PC-3 (cell line): ENCODE measurements at regions not wholly inside any gene's neighbourhood (a gene's known extent, or its start where the extent isn't known, plus 50 kb on each side); places are given as distances from the start of the nearest gene placed in this dataset.

ENCODE experiments used
- ATAC-seq: fragments of 200-7000 bp; cut with Tn5 transposase; 2 replicates; pipeline ENCODE4 v1.9.1; 2020; ENCODE audit warnings: mild to moderate bottlenecking, moderate library complexity
- BruUV-seq: library from RNA; stranded (reverse); fragments of 400-500 nt; replicated peaks from 2 replicates; lab custom pipeline; 2021; lab: Mats Ljungman, UMichigan
- CTCF ChIA-PET: fragments of 300-600 bp; sonication (Branson Sonifier 250); formaldehyde crosslinking; loops from one replicate; lab custom pipeline; 2022; ENCODE audit warnings: antibody characterized with exemption; lab: Charles Lee
- POLR2A ChIA-PET: fragments of 300-600 bp; sonication (Branson Sonifier 250); formaldehyde crosslinking; loops from one replicate; lab custom pipeline; 2022; ENCODE audit warnings: antibody characterized with exemption; ENCODE audit not compliant: unreplicated experiment; lab: Charles Lee
- DNase-seq: peaks from one replicate; pipeline ENCODE4 v3.0.0-alpha.2; 2015
- H2AFZ ChIP-seq: fragments of 300-600 bp; sonication (generic); 2 replicates; pipeline ENCODE4 v1.6.0; 2016; ENCODE audit warnings: antibody characterized with exemption, low read length
- H3F3A ChIP-seq: fragments of 300-600 bp; sonication (generic); one replicate; pipeline ENCODE4 v1.6.0; 2017; ENCODE audit warnings: antibody characterized with exemption, low read length, control low read depth, mild to moderate bottlenecking; ENCODE audit not compliant: unreplicated experiment
- H3K27ac ChIP-seq: fragments of 300-600 bp; sonication (generic); 2 replicates; pipeline ENCODE4 v1.5.1; 2016; ENCODE audit warnings: mild to moderate bottlenecking, low read length
- H3K27me3 ChIP-seq: fragments of 300-600 bp; sonication (generic); 2 replicates; pipeline ENCODE4 v1.6.1; 2016; ENCODE audit warnings: low read length, mixed read lengths
- H3K36me3 ChIP-seq: fragments of 300-600 bp; sonication (generic); 2 replicates; pipeline ENCODE4 v1.6.1; 2016; ENCODE audit warnings: low read depth, mixed run types, low read length, mixed read lengths
- H3K4me1 ChIP-seq: fragments of 300-600 bp; sonication (generic); 2 replicates; pipeline ENCODE4 v1.5.1; 2016; ENCODE audit warnings: low read length; ENCODE audit not compliant: insufficient read depth
- H3K4me2 ChIP-seq: fragments of 300-600 bp; sonication (generic); 2 replicates; pipeline ENCODE4 v1.6.0; 2016; ENCODE audit warnings: low read length
- H3K4me3 ChIP-seq: fragments of 300-600 bp; sonication (generic); 2 replicates; pipeline ENCODE4 v1.5.1; 2016; ENCODE audit warnings: mild to moderate bottlenecking, low read length, mixed read lengths
- H3K79me2 ChIP-seq: fragments of 300-600 bp; sonication (generic); 2 replicates; pipeline ENCODE4 v1.6.1; 2017; ENCODE audit warnings: low read length, mixed read lengths
- H3K9ac ChIP-seq: fragments of 300-600 bp; sonication (generic); 2 replicates; pipeline ENCODE4 v1.6.0; 2016; ENCODE audit warnings: mild to moderate bottlenecking, low read length
- H3K9me2 ChIP-seq: fragments of 300-600 bp; sonication (generic); replicated peaks from 2 replicates; pipeline ENCODE4 v1.6.1; 2016; ENCODE audit warnings: mixed run types, low read length, mixed read lengths
- H3K9me3 ChIP-seq: fragments of 300-600 bp; sonication (generic); 2 replicates; pipeline ENCODE4 v1.6.1; 2016; ENCODE audit warnings: low read length, mixed read lengths
- H4K20me1 ChIP-seq: fragments of 300-600 bp; sonication (generic); 2 replicates; pipeline ENCODE4 v1.6.1; 2016; ENCODE audit warnings: low read length, mixed read lengths
- EZH2 ChIP-seq: fragments of 300-600 bp; sonication (generic); IDR thresholded peaks from one replicate; pipeline ENCODE4 v1.6.1; 2017; ENCODE audit warnings: antibody characterized with exemption, mild to moderate bottlenecking, low read length; ENCODE audit not compliant: unreplicated experiment
- EZH2phosphoT487 ChIP-seq: fragments of 300-600 bp; sonication (generic); IDR thresholded peaks from 2 replicates; pipeline ENCODE4 v1.6.1; 2018; ENCODE audit warnings: mild to moderate bottlenecking, antibody characterized with exemption, low read length, borderline replicate concordance
- intact Hi-C: fragments of 100-400 bp; cut with micrococcal nuclease; formaldehyde crosslinking; loops from 2 replicates; pipeline ENCODE4 v1.9.0; 2023
- TF ChIP-seq, protein P1 (sequence below): fragments of 300-600 bp; sonication (generic); conservative IDR thresholded peaks from 2 replicates; pipeline ENCODE4 v1.5.1; 2017; ENCODE audit warnings: antibody characterized with exemption, low read depth, mild to moderate bottlenecking, low read length

DNA sequence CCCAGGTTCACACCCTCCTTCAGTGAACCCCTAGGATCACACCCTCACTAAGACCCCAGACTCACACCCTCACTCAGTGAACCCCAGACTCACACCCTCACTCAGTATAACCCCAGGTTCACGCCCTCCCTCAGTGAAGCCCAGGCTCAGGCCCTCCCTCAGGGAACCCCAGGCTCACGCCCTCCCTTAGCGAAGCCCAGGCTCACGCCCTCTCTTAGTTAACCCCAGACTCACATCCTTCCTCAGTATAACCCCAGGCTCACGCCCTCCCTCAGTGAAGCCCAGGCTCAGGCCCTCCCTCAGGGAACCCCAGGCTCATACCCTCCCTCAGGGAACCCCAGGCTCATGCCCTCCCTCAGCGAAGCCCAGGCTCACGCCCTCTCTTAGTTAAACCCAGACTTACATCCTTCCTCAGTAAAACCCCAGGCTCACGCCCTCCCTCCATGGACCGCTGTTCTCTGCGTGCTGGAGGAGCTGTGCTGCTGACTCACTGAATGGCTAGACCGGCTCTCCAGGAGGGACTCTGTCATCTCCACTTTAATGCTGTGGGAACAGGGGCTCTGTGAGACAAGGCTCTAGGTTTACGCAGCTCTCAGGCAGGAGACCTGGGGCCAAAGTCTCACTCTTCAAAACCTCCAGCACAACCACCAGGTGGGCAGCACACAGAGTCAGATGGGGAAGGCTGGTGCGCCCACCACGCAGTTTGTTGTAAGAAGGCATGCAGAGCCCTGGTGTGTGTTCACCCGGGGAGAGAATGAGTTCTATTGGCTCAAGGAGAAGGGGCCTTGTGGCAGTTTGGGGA, 506.9 kb upstream of the MYT1L start:
- H4K20me1 ChIP-seq: no peaks in the 10 kb centered on the region
- H3K4me1 ChIP-seq: no peaks in the 10 kb centered on the region
- peaks cover 5% of the 10 kb centered on the region; the same call in 1 of the 2 replicates for H3K27me3 ChIP-seq
- intact Hi-C loops: no loop called here
- POLR2A ChIA-PET: no interaction called here
- no peak overlapping the region for H3K4me2 ChIP-seq
- H3K27ac ChIP-seq: no peak overlapping the region
- TF ChIP-seq, protein P1, sequence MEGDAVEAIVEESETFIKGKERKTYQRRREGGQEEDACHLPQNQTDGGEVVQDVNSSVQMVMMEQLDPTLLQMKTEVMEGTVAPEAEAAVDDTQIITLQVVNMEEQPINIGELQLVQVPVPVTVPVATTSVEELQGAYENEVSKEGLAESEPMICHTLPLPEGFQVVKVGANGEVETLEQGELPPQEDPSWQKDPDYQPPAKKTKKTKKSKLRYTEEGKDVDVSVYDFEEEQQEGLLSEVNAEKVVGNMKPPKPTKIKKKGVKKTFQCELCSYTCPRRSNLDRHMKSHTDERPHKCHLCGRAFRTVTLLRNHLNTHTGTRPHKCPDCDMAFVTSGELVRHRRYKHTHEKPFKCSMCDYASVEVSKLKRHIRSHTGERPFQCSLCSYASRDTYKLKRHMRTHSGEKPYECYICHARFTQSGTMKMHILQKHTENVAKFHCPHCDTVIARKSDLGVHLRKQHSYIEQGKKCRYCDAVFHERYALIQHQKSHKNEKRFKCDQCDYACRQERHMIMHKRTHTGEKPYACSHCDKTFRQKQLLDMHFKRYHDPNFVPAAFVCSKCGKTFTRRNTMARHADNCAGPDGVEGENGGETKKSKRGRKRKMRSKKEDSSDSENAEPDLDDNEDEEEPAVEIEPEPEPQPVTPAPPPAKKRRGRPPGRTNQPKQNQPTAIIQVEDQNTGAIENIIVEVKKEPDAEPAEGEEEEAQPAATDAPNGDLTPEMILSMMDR: no peak
- no peak for TF ChIP-seq EZH2
- TF ChIP-seq EZH2phosphoT487: no peak
- no peaks in the 10 kb centered on the region for H3K36me3 ChIP-seq
- H3K79me2 ChIP-seq: no peaks in the 10 kb centered on the region
- BruUV-seq: no TSS peak
- no peak overlapping the region for H2AFZ ChIP-seq
- ATAC-seq (no peak), DNase-seq (no peak)
- no peaks in the 10 kb centered on the region for H3F3A ChIP-seq
- H3K9ac ChIP-seq: no peak overlapping the region
- CTCF ChIA-PET: no interaction called here
- no peak overlapping the region for H3K4me3 ChIP-seq
- no peaks in the 10 kb centered on the region for H3K9me3 ChIP-seq
- no peaks in the 10 kb centered on the region for H3K9me2 ChIP-seq

DNA sequence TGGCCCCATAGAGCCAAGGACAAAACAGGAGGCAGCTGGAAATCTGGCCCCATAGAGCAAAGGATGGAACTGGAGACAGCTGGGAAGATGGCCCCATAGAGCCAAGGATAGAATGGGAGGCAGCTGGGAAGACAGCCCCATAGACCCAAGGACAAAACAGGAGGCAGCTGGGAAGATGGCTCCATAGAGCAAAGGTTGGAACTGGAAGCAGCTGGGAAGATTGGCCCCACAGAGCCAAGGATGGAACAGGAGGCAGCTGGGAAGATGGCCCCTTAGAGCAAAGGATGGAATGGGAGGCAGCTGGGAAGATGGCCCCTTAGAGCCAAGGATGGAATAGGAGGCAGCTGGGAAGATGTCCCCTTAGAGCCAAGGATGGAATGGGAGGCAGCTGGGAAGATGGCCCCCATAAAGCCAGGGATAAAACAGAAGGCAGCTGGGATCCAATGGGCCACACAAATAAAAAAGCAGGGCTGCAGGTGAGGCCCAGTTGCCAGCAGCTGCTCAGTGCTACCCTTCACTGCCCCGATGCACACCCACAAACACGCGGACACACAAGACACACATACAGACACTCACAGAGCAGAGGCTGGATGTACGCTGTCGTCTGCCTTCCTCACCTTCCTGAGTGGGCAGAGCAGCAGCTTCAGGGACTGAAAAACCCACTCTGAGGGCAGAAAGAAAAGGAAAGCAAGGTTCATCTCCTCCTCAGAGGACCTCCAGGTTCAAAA, 505.4 kb upstream of the MYT1L start:
- Histone ChIP-seq H3K27ac (no peak overlapping the region), H3K9me2 (no peaks in the 10 kb centered on the region), H3K9ac (no peak overlapping the region), H3K9me3 (no peaks in the 10 kb centered on the region), H3K4me2 (no peak overlapping the region), H3F3A (no peaks in the 10 kb centered on the region), H3K4me3 (no peak overlapping the region), H3K79me2 (no peaks in the 10 kb centered on the region), H3K4me1 (no peaks in the 10 kb centered on the region), H2AFZ (no peak overlapping the region), H3K27me3 (no peaks in the 10 kb centered on the region; the same call in 1 of the 2 replicates), H4K20me1 (no peaks in the 10 kb centered on the region), H3K36me3 (no peaks in the 10 kb centered on the region)
- ChIA-PET CTCF (no interaction called here), POLR2A (no interaction called here)
- intact Hi-C loops: no loop called here
- no peak for TF ChIP-seq EZH2phosphoT487
- TF ChIP-seq, protein P1: no peak
- no peak for TF ChIP-seq EZH2
- DNase-seq: no peak
- BruUV-seq: no TSS peak
- ATAC-seq: no peak
